ENCODE measurements at regions not wholly inside any gene's neighbourhood (a gene's known extent, or its start where the extent isn't known, plus 50 kb on each side); places are given as distances from the start of the nearest gene placed in this dataset.

DNA sequence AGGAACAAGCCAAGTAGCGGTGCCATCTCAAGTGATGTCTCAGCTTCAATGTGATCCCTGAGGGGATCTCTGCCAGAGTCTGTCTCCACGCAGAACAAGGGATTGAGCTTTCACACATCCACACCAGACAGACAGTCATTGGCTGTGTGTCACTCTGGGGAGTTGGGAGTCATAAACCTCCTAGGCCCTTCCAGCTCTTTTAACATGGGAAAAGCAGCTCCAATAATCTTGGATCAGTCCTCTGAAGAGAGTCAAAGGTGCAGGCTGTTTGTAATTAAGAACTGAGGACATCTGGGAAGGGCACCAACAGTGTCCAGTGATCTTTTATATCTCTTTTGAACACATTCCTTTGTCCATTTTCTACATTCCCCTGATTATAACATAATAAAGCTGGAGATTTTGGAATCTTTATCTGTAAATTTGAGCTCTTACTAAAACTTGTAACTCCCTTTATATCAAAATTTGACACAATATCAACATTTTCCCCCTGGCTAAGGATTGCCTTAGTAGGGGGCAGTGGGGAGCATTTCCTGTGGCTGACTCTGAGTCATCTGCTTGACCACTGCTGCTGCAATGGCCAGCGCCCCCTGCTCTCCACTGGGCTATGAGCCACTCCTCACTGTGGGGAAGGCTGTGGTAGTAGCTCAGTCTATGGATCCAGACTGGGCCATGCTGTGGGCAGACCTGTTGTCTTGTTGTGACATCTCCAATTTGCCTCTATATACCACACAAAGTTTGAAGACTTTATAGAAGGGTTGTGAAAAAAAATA lies 284.4 kb downstream of the OSTF1 start:
- TF ChIP-seq, protein P1, sequence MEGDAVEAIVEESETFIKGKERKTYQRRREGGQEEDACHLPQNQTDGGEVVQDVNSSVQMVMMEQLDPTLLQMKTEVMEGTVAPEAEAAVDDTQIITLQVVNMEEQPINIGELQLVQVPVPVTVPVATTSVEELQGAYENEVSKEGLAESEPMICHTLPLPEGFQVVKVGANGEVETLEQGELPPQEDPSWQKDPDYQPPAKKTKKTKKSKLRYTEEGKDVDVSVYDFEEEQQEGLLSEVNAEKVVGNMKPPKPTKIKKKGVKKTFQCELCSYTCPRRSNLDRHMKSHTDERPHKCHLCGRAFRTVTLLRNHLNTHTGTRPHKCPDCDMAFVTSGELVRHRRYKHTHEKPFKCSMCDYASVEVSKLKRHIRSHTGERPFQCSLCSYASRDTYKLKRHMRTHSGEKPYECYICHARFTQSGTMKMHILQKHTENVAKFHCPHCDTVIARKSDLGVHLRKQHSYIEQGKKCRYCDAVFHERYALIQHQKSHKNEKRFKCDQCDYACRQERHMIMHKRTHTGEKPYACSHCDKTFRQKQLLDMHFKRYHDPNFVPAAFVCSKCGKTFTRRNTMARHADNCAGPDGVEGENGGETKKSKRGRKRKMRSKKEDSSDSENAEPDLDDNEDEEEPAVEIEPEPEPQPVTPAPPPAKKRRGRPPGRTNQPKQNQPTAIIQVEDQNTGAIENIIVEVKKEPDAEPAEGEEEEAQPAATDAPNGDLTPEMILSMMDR (IDR thresholded peaks at IDR 0.05; ENCODE audit: poor library complexity) = no peak
- no peak for TF ChIP-seq EZH2 (IDR thresholded peaks at IDR 0.05; ENCODE audit: borderline replicate concordance)

Measured in hepatocyte (in vitro differentiated cells).